GM12891 (cell line): ENCODE measurements at regions not wholly inside any gene's neighbourhood (a gene's known extent, or its start where the extent isn't known, plus 50 kb on each side); places are given as distances from the start of the nearest gene placed in this dataset.

Experiments used
- PAX5 ChIP-seq: IDR thresholded peaks from 2 replicates; pipeline ENCODE4 v1.6.1; 2011; ENCODE audit warnings: low read length, moderate library complexity, mild to moderate bottlenecking; ENCODE audit not compliant: insufficient read depth, severe bottlenecking
- POLR2A ChIP-seq: IDR thresholded peaks from 2 replicates; pipeline ENCODE4 v1.6.1; 2011; ENCODE audit warnings: low read depth, low read length, control low read depth
- POLR2AphosphoS5 ChIP-seq: IDR thresholded peaks from 2 replicates; pipeline ENCODE4 v1.6.1; 2011; ENCODE audit warnings: low read depth, low read length, control low read depth
- POU2F2 ChIP-seq: IDR thresholded peaks from 2 replicates; pipeline ENCODE4 v1.6.1; 2011; ENCODE audit warnings: low read depth, mild to moderate bottlenecking, control low read depth, low read length, moderate library complexity
- SPI1 ChIP-seq: IDR thresholded peaks from 2 replicates; pipeline ENCODE4 v1.6.1; 2011; ENCODE audit warnings: low read depth, low read length, control low read depth
- TAF1 ChIP-seq: IDR thresholded peaks from 2 replicates; pipeline ENCODE4 v1.6.1; 2011; ENCODE audit warnings: low read depth, low read length, control low read depth

DNA sequence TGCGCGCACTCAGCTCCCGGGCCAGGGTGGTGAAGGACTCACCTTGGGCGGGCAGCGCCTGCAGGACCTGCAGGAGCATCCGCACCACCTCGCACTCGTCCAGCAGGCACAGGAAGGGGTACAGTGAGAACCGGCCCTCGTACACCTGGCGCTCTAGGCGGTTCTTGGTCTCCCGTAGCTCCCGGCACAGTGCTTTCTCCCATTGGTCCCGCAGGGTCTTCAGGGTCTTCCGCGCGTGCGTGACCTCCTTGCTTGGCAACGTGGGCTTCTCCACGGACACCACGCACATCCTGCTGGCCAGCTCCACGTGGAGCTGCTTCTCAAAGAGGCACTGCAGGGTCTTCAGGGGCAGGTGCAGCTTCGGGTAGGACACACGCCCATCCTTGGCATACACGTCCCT lies 74.1 kb upstream of the MED13 start:
- TF ChIP-seq TAF1, result no peak
- no peak for TF ChIP-seq POLR2A
- no peak for TF ChIP-seq POLR2AphosphoS5
- no peak for TF ChIP-seq SPI1
- TF ChIP-seq PAX5, result no peak
- TF ChIP-seq POU2F2, result no peak
